Endothelial cell of umbilical vein (primary cell): ENCODE measurements at regions not wholly inside any gene's neighbourhood (a gene's known extent, or its start where the extent isn't known, plus 50 kb on each side); places are given as distances from the start of the nearest gene placed in this dataset.

Experiments used
- BruUV-seq: library from RNA; stranded (reverse); fragments of 400-500 nt; replicated peaks from 2 replicates; lab custom pipeline; 2021; lab: Mats Ljungman, UMichigan
- CTCF ChIA-PET: fragments of 300-600, 350-600 bp; sonication (Branson Sonifier 250); formaldehyde crosslinking; loops from one replicate; lab custom pipeline; 2021; ENCODE audit warnings: antibody characterized with exemption, inconsistent platforms; lab: Charles Lee
- POLR2A ChIA-PET: fragments of 300-600, 350-600 bp; sonication (Branson Sonifier 250); formaldehyde crosslinking; loops from one replicate; lab custom pipeline; 2021; ENCODE audit warnings: antibody characterized with exemption, inconsistent platforms; lab: Charles Lee
- DNase-seq: peaks from one replicate; pipeline ENCODE4 v3.0.0-alpha.2; 2011; ENCODE audit warnings: low read depth, low spot score
- FAIRE-seq: peaks from 2 replicates; lab custom pipeline; 2011; peaks lifted over from hg19 to GRCh38; lab: Jason Lieb, UNC
- H2AFZ ChIP-seq: 2 replicates; pipeline ENCODE4 v1.6.0; 2012; ENCODE audit warnings: low read depth, low read length, control low read depth, inconsistent platforms
- H3K27ac ChIP-seq: 2 replicates; pipeline ENCODE4 v1.5.1; 2011; ENCODE audit warnings: low read depth, mild to moderate bottlenecking, control low read depth, low read length, moderate library complexity; ENCODE audit not compliant: insufficient read depth
- H3K27me3 ChIP-seq, 2 experiments: 2 replicates each; pipeline versions ENCODE4 v1.6.0 to v1.6.1; 2011; ENCODE audit warnings: low read length in 2 of 2, mixed read lengths in 1 of 2; ENCODE audit not compliant: control insufficient read depth in 2 of 2, insufficient read depth in 2 of 2
- H3K36me3 ChIP-seq, 2 experiments: 2 replicates in 1 of 2; 3 replicates in 1 of 2; pipeline ENCODE4 v1.5.1; 2011; ENCODE audit warnings: low read length in 2 of 2, mild to moderate bottlenecking in 1 of 2, moderate library complexity in 1 of 2; ENCODE audit not compliant: control insufficient read depth in 2 of 2, insufficient read depth in 2 of 2; ENCODE audit errors: extremely low read depth in 1 of 2
- H3K4me1 ChIP-seq: 3 replicates; pipeline ENCODE4 v1.5.1; 2011; ENCODE audit warnings: mild to moderate bottlenecking, low read length; ENCODE audit not compliant: control insufficient read depth, insufficient read depth; ENCODE audit errors: extremely low read depth
- H3K4me2 ChIP-seq: 2 replicates; pipeline ENCODE4 v1.6.1; 2011; ENCODE audit warnings: low read length, control low read depth, mixed read lengths; ENCODE audit not compliant: insufficient read depth
- H3K4me3 ChIP-seq, 3 experiments: fragments of 200-600 bp in 1 of 3; sonication (generic), shearing (Covaris generic) in 1 of 3; replicated peaks in 1 of 3; 2 replicates each; pipeline ENCODE4 v1.5.1; 2011 to 2016; ENCODE audit warnings: control low read depth in 3 of 3, low read length in 3 of 3, mild to moderate bottlenecking in 2 of 3, inconsistent platforms in 1 of 3, low read depth in 1 of 3, moderate library complexity in 1 of 3; ENCODE audit not compliant: insufficient read depth in 1 of 3
- H3K79me2 ChIP-seq: 2 replicates; pipeline ENCODE4 v1.6.0; 2012; ENCODE audit warnings: low read length, inconsistent platforms; ENCODE audit not compliant: control insufficient read depth, insufficient read depth
- H3K9ac ChIP-seq: replicated peaks from 2 replicates; pipeline ENCODE3; 2011; ENCODE audit warnings: low read length, control low read depth; ENCODE audit not compliant: insufficient read depth; ENCODE audit errors: extremely low read depth
- H3K9me1 ChIP-seq: replicated peaks from 3 replicates; pipeline ENCODE4 v1.6.0; 2011; ENCODE audit warnings: mild to moderate bottlenecking, low read length; ENCODE audit not compliant: control insufficient read depth, insufficient read depth; ENCODE audit errors: extremely low read depth
- H3K9me3 ChIP-seq: replicated peaks from 2 replicates; pipeline ENCODE4 v1.5.1; 2012; ENCODE audit warnings: low read length, inconsistent platforms; ENCODE audit not compliant: control insufficient read depth, insufficient read depth
- H4K20me1 ChIP-seq: replicated peaks from 2 replicates; pipeline ENCODE3; 2011; ENCODE audit warnings: mild to moderate bottlenecking, low read length; ENCODE audit not compliant: control insufficient read depth, insufficient read depth; ENCODE audit errors: extremely low read depth
- CTCF ChIP-seq, 2 donors: IDR thresholded peaks; 1 replicate in 1 of 2; 2 replicates in 1 of 2; pipeline ENCODE4 v1.5.1; 2011; ENCODE audit warnings: low read length in 2 of 2, mild to moderate bottlenecking in 2 of 2, moderate library complexity in 2 of 2, control low read depth in 1 of 2, inconsistent platforms in 1 of 2, low read depth in 1 of 2; ENCODE audit not compliant: insufficient read depth in 1 of 2; ENCODE audit errors: extremely low read depth in 1 of 2
- EZH2 ChIP-seq: IDR thresholded peaks from 2 replicates; pipeline ENCODE4 v1.6.1; 2012; ENCODE audit warnings: borderline replicate concordance, low read depth, mild to moderate bottlenecking, moderate library complexity, low read length, inconsistent platforms; ENCODE audit not compliant: severe bottlenecking
- FOS ChIP-seq: IDR thresholded peaks from 2 replicates; pipeline ENCODE4 v1.6.1; 2011; ENCODE audit warnings: mild to moderate bottlenecking, low read length, moderate library complexity, borderline replicate concordance; ENCODE audit not compliant: insufficient read depth
- GATA2 ChIP-seq: IDR thresholded peaks from 2 replicates; pipeline ENCODE4 v1.7.0; 2011; ENCODE audit warnings: low read depth, mild to moderate bottlenecking, moderate library complexity, mixed read lengths, low read length; ENCODE audit not compliant: insufficient read length, insufficient read depth
- JUN ChIP-seq: IDR thresholded peaks from 2 replicates; pipeline ENCODE4 v1.6.1; 2011; ENCODE audit warnings: borderline replicate concordance, low read depth; ENCODE audit not compliant: insufficient read length, insufficient read depth
- MAX ChIP-seq: IDR thresholded peaks from 2 replicates; pipeline ENCODE4 v1.6.1; 2011; ENCODE audit not compliant: insufficient read depth, insufficient read length
- MYC ChIP-seq: IDR thresholded peaks from one replicate; pipeline ENCODE4 v1.6.1; 2011; ENCODE audit warnings: mild to moderate bottlenecking, low read depth, low read length
- POLR2A ChIP-seq: IDR thresholded peaks from 2 replicates; pipeline ENCODE4 v1.6.1; 2012; ENCODE audit warnings: low read depth, mild to moderate bottlenecking, control low read depth, low read length
- POLR2AphosphoS5 ChIP-seq: IDR thresholded peaks from 2 replicates; pipeline ENCODE4 v1.6.1; 2012; ENCODE audit warnings: low read depth, mild to moderate bottlenecking, control low read depth, low read length, moderate library complexity; ENCODE audit not compliant: insufficient read depth
- dilution Hi-C: fragments of 300-500 bp; cut with MboI; formaldehyde crosslinking; loops from one replicate; pipeline ENCODE4 v1.15.0; 2019; ENCODE audit warnings: low sequenced_read_pairs; ENCODE audit not compliant: extremely low pct_ligation_motif_present
- intact Hi-C: fragments of 100-400 bp; cut with micrococcal nuclease; formaldehyde crosslinking; loops from one replicate; pipeline ENCODE4 v1.10.0; 2022

GRCh38 chr2:59012234-59012633 is 771.1 kb upstream of the FANCL start:
- BruUV-seq = no TSS peak

More at GRCh38 chr2:59012234-59012633, 771.1 kb upstream of the FANCL start:
- Histone ChIP-seq H2AFZ (no peak overlapping the region), H3K9ac (no peak overlapping the region), H3K4me3 (no peak overlapping the region), H3K79me2 (no peaks in the 10 kb centered on the region), H3K27ac (no peak overlapping the region), H3K27me3 (no peaks in the 10 kb centered on the region), H3K4me2 (no peak overlapping the region), H4K20me1 (no peaks in the 10 kb centered on the region), H3K36me3 (no peaks in the 10 kb centered on the region), H3K4me1 (no peaks in the 10 kb centered on the region), H3K9me1 (no peaks in the 10 kb centered on the region), H3K9me3 (no peaks in the 10 kb centered on the region)
- FAIRE-seq = no peak
- no peak for DNase-seq
- TF ChIP-seq CTCF (IDR thresholded peaks at IDR 0.05; ENCODE audit: extremely low read depth in 1 of 2, insufficient read depth in 1 of 2, low read depth in 1 of 2, low read length in 2 of 2) (no peak), EZH2 (no peak), POLR2A (no peak), JUN (no peak), POLR2AphosphoS5 (no peak), MYC (no peak), GATA2 (no peak), FOS (no peak), MAX (no peak)
- ChIA-PET CTCF (no interaction called here), POLR2A (no interaction called here)
- dilution Hi-C loops (no loop called here), intact Hi-C loops (no loop called here)
